ENCODE measurements at regions not wholly inside any gene's neighbourhood (a gene's known extent, or its start where the extent isn't known, plus 50 kb on each side); places are given as distances from the start of the nearest gene placed in this dataset.

- Histone ChIP-seq H3K36me3 (replicated peaks in 1 of 2; ENCODE audit: control extremely low read depth in 1 of 2, control insufficient read depth in 1 of 2, extremely low read depth in 1 of 2, insufficient read depth in 2 of 2, low read length in 1 of 2) (no peaks in the 10 kb centered on the region), H3K4me1 (ENCODE audit: control insufficient read depth in 2 of 2, insufficient read depth in 2 of 2, low read length in 2 of 2) (peaks cover 5 to 8% of the 10 kb centered on the region in 2 donors), H3K27me3 (replicated peaks in 1 of 4; ENCODE audit: control extremely low read depth in 1 of 4, control insufficient read depth in 3 of 4, insufficient read depth in 4 of 4, low read length in 3 of 4) (no peaks in the 10 kb centered on the region), H3K4me3 (ENCODE audit: control extremely low read depth in 1 of 5, extremely low read depth in 1 of 5, insufficient read depth in 1 of 5, low read depth in 2 of 5, low read length in 4 of 5) (no peak overlapping the region), H2AFZ (ENCODE audit: insufficient read depth, low read depth, low read length, poor library complexity, severe bottlenecking) (no peak overlapping the region), H4K20me1 (ENCODE audit: control insufficient read depth, insufficient read depth, low read length, poor library complexity, severe bottlenecking) (no peaks in the 10 kb centered on the region), H3K79me2 (ENCODE audit: control insufficient read depth, insufficient read depth, low read length) (no peaks in the 10 kb centered on the region), H3K27ac (ENCODE audit: low read length in 2 of 2) (no peak overlapping the region), H3K9me3 (ENCODE audit: control extremely low read depth in 1 of 3, control insufficient read depth in 2 of 3, insufficient read depth in 1 of 3, low read length in 2 of 3) (no peaks in the 10 kb centered on the region), H3K9ac (ENCODE audit: low read length) (no peak overlapping the region), H3K4me2 (replicated peaks; ENCODE audit: low read depth, low read length, poor library complexity, severe bottlenecking) (no peak overlapping the region)
- WGBS (ENCODE audit: insufficient coverage) = no CpG with 5 or more reads among the region's 2 CpGs
- H3K9me3 Mint-ChIP-seq (ENCODE audit: insufficient read depth) = no peaks in the 10 kb centered on the region
- H3K27me3 Mint-ChIP-seq = no peaks in the 10 kb centered on the region
- CTCF ChIA-PET = no interaction called here
- peaks cover 10% of the 10 kb centered on the region for H3K4me1 Mint-ChIP-seq
- H3K27ac Mint-ChIP-seq = no peak overlapping the region
- DNase-seq = no peak
- intact Hi-C loops (cut with micrococcal nuclease) = no loop called here
- no peak for TF ChIP-seq CTCF (IDR thresholded peaks at IDR 0.05)
- TF ChIP-seq EZH2 (IDR thresholded peaks at IDR 0.05; ENCODE audit: borderline replicate concordance, insufficient read depth, low read depth, low read length, poor library complexity, severe bottlenecking) = no peak
- POLR2A ChIA-PET = no interaction called here
- ATAC-seq (ENCODE audit: low read depth) = no peak
- H3K4me3 Mint-ChIP-seq = no peak overlapping the region
These were observed 228.8 kb upstream of the PIK3R1 start for GRCh38 chr5:67986761-67987160.

- H3K4me1 Mint-ChIP-seq = peaks cover 10% of the 10 kb centered on the region
- H3K9me3 Mint-ChIP-seq (ENCODE audit: insufficient read depth) = no peaks in the 10 kb centered on the region
- no peaks in the 10 kb centered on the region for H4K20me1 ChIP-seq (ENCODE audit: control insufficient read depth, insufficient read depth, low read length, poor library complexity, severe bottlenecking)
- ATAC-seq (ENCODE audit: low read depth) = no peak
- no peak for DNase-seq
- CTCF ChIA-PET = no interaction called here
- H3K27me3 Mint-ChIP-seq = no peaks in the 10 kb centered on the region
- H2AFZ ChIP-seq (ENCODE audit: insufficient read depth, low read depth, low read length, poor library complexity, severe bottlenecking) = no peak overlapping the region
- H3K4me1 ChIP-seq (ENCODE audit: control insufficient read depth in 2 of 2, insufficient read depth in 2 of 2, low read length in 2 of 2) = peaks cover 5 to 8% of the 10 kb centered on the region in 2 donors
- H3K27ac ChIP-seq (ENCODE audit: low read length in 2 of 2) = no peak overlapping the region
- no peak overlapping the region for H3K4me2 ChIP-seq (replicated peaks; ENCODE audit: low read depth, low read length, poor library complexity, severe bottlenecking)
- no peaks in the 10 kb centered on the region for H3K27me3 ChIP-seq (replicated peaks in 1 of 4; ENCODE audit: control extremely low read depth in 1 of 4, control insufficient read depth in 3 of 4, insufficient read depth in 4 of 4, low read length in 3 of 4)
- 100% methylated on average over 1 of the region's 3 CpGs for WGBS (ENCODE audit: insufficient coverage)
- H3K27ac Mint-ChIP-seq = no peak overlapping the region
- H3K9me3 ChIP-seq (ENCODE audit: control extremely low read depth in 1 of 3, control insufficient read depth in 2 of 3, insufficient read depth in 1 of 3, low read length in 2 of 3) = no peaks in the 10 kb centered on the region
- H3K36me3 ChIP-seq (replicated peaks in 1 of 2; ENCODE audit: control extremely low read depth in 1 of 2, control insufficient read depth in 1 of 2, extremely low read depth in 1 of 2, insufficient read depth in 2 of 2, low read length in 1 of 2) = no peaks in the 10 kb centered on the region
- no peak overlapping the region for H3K9ac ChIP-seq (ENCODE audit: low read length)
- intact Hi-C loops (cut with micrococcal nuclease) = no loop called here
- H3K4me3 Mint-ChIP-seq = no peak overlapping the region
- H3K4me3 ChIP-seq (ENCODE audit: control extremely low read depth in 1 of 5, extremely low read depth in 1 of 5, insufficient read depth in 1 of 5, low read depth in 2 of 5, low read length in 4 of 5) = no peak overlapping the region
- POLR2A ChIA-PET = no interaction called here
- no peaks in the 10 kb centered on the region for H3K79me2 ChIP-seq (ENCODE audit: control insufficient read depth, insufficient read depth, low read length)
- TF ChIP-seq EZH2 (IDR thresholded peaks at IDR 0.05; ENCODE audit: borderline replicate concordance, insufficient read depth, low read depth, low read length, poor library complexity, severe bottlenecking) (no peak), CTCF (IDR thresholded peaks at IDR 0.05) (no peak)
These were observed 229.7 kb upstream of the PIK3R1 start for GRCh38 chr5:67985686-67986387.

All from B cell (primary cell).